DOHH2 (cell line): ENCODE measurements at regions not wholly inside any gene's neighbourhood (a gene's known extent, or its start where the extent isn't known, plus 50 kb on each side); places are given as distances from the start of the nearest gene placed in this dataset.

Experiments used
- H3F3A ChIP-seq: fragments of 200-600 bp; sonication (generic), shearing (Covaris generic); 2 replicates; pipeline ENCODE4 v1.6.0; 2016; ENCODE audit warnings: antibody characterized with exemption, mild to moderate bottlenecking; ENCODE audit not compliant: control insufficient read depth, insufficient read depth
- H3K27ac ChIP-seq: fragments of 200-600 bp; sonication (generic); 2 replicates; pipeline ENCODE4 v1.5.1; 2014; ENCODE audit warnings: low read depth, mild to moderate bottlenecking, low read length, moderate library complexity
- H3K27me3 ChIP-seq: fragments of 200-600 bp; sonication (generic); 2 replicates; pipeline ENCODE4 v1.6.1; 2014; ENCODE audit warnings: mild to moderate bottlenecking, low read length, mixed read lengths; ENCODE audit not compliant: control insufficient read depth
- H3K36me3 ChIP-seq: fragments of 200-600 bp; sonication (generic); 2 replicates; pipeline ENCODE4 v1.6.1; 2014; ENCODE audit warnings: mild to moderate bottlenecking, low read length, moderate library complexity, mixed read lengths; ENCODE audit not compliant: control insufficient read depth
- H3K4me1 ChIP-seq: fragments of 200-600 bp; sonication (generic); 2 replicates; pipeline ENCODE4 v1.6.1; 2014; ENCODE audit warnings: mild to moderate bottlenecking, low read length, mixed read lengths; ENCODE audit not compliant: control insufficient read depth
- H3K4me2 ChIP-seq: fragments of 200-600 bp; sonication (generic); 2 replicates; pipeline ENCODE4 v1.6.0; 2014; ENCODE audit warnings: mild to moderate bottlenecking, low read length, moderate library complexity
- H3K4me3 ChIP-seq: fragments of 200-600 bp; sonication (generic); 2 replicates; pipeline ENCODE4 v1.5.1; 2014; ENCODE audit warnings: mild to moderate bottlenecking, low read length, mixed read lengths
- H3K79me2 ChIP-seq: fragments of 200-600 bp; sonication (generic); 2 replicates; pipeline ENCODE4 v1.6.1; 2014; ENCODE audit warnings: mild to moderate bottlenecking, low read length, mixed read lengths; ENCODE audit not compliant: control insufficient read depth
- H3K9me2 ChIP-seq: fragments of 200-600 bp; sonication (generic); replicated peaks from 2 replicates; pipeline ENCODE4 v1.6.1; 2014; ENCODE audit warnings: mild to moderate bottlenecking, low read length, mixed read lengths; ENCODE audit not compliant: control insufficient read depth
- H3K9me3 ChIP-seq: fragments of 200-600 bp; sonication (generic); 2 replicates; pipeline ENCODE4 v1.6.1; 2014; ENCODE audit warnings: antibody characterized with exemption, low read length, mixed read lengths; ENCODE audit not compliant: control insufficient read depth, insufficient read depth
- H4K20me1 ChIP-seq: fragments of 200-600 bp; sonication (generic); 2 replicates; pipeline ENCODE4 v1.6.0; 2014; ENCODE audit warnings: low read depth, mild to moderate bottlenecking, antibody characterized with exemption, low read length, moderate library complexity; ENCODE audit not compliant: control insufficient read depth, insufficient read depth
- CTCF ChIP-seq: fragments of 200-600 bp; sonication (generic); IDR thresholded peaks from one replicate; pipeline ENCODE4 v1.5.1; 2014; ENCODE audit warnings: antibody characterized with exemption, mild to moderate bottlenecking, low read depth, low read length; ENCODE audit not compliant: poor library complexity, severe bottlenecking
- EZH2phosphoT487 ChIP-seq: fragments of 200-600 bp; sonication (generic); IDR thresholded peaks from 2 replicates; pipeline ENCODE4 v1.6.1; 2017; ENCODE audit warnings: borderline replicate concordance, mild to moderate bottlenecking, antibody characterized with exemption, low read length, moderate library complexity, mixed read lengths

- TF ChIP-seq EZH2phosphoT487, result no peak
- TF ChIP-seq CTCF, result no peak
- H3K4me3 ChIP-seq, result no peak overlapping the region
- H3K4me1 ChIP-seq, result no peaks in the 10 kb centered on the region
- no peaks in the 10 kb centered on the region for H4K20me1 ChIP-seq
- H3K4me2 ChIP-seq, result no peak overlapping the region
- no peaks in the 10 kb centered on the region; the same call in 1 of the 2 replicates for H3K9me2 ChIP-seq
- no peaks in the 10 kb centered on the region for H3K79me2 ChIP-seq
- H3K27me3 ChIP-seq, result no peaks in the 10 kb centered on the region
- no peaks in the 10 kb centered on the region for H3K36me3 ChIP-seq
- H3K27ac ChIP-seq, result no peak overlapping the region
- H3F3A ChIP-seq, result no peaks in the 10 kb centered on the region
- no peaks in the 10 kb centered on the region for H3K9me3 ChIP-seq
These were observed 299.3 kb upstream of the HS3ST1 start for GRCh38 chr4:11727903-11728564.

- no peak overlapping the region for H3K4me2 ChIP-seq
- no peak overlapping the region for H3K27ac ChIP-seq
- H3K9me2 ChIP-seq, result no peaks in the 10 kb centered on the region
- no peak overlapping the region for H3K4me3 ChIP-seq
- TF ChIP-seq CTCF (no peak), EZH2phosphoT487 (no peak)
- H3K79me2 ChIP-seq, result no peaks in the 10 kb centered on the region
- no peaks in the 10 kb centered on the region for H3K36me3 ChIP-seq
- no peaks in the 10 kb centered on the region for H3K27me3 ChIP-seq
- no peaks in the 10 kb centered on the region for H3K9me3 ChIP-seq
- H3K4me1 ChIP-seq, result no peaks in the 10 kb centered on the region
- no peaks in the 10 kb centered on the region for H3F3A ChIP-seq
- H4K20me1 ChIP-seq, result no peaks in the 10 kb centered on the region
These were observed 296.0 kb upstream of the HS3ST1 start for GRCh38 chr4:11724731-11725130.

- TF ChIP-seq EZH2phosphoT487 (no peak), CTCF (no peak)
- Histone ChIP-seq H4K20me1 (no peaks in the 10 kb centered on the region), H3K79me2 (no peaks in the 10 kb centered on the region), H3K36me3 (no peaks in the 10 kb centered on the region), H3K9me3 (no peaks in the 10 kb centered on the region), H3K4me3 (no peak overlapping the region), H3K27me3 (no peaks in the 10 kb centered on the region), H3F3A (no peaks in the 10 kb centered on the region), H3K9me2 (no peaks in the 10 kb centered on the region; the same call in 1 of the 2 replicates), H3K27ac (no peak overlapping the region), H3K4me2 (no peak overlapping the region), H3K4me1 (no peaks in the 10 kb centered on the region)
These were observed 293.5 kb upstream of the HS3ST1 start for GRCh38 chr4:11722223-11722622.
